SU-DHL-6 (cell line): ENCODE measurements at regions not wholly inside any gene's neighbourhood (a gene's known extent, or its start where the extent isn't known, plus 50 kb on each side); places are given as distances from the start of the nearest gene placed in this dataset.

Experiments
- H2AFZ ChIP-seq: fragments of 200-600 bp; sonication (generic); 2 replicates; pipeline ENCODE4 v1.6.1; 2014; ENCODE audit warnings: low read depth, mild to moderate bottlenecking, moderate library complexity, mixed read lengths, antibody characterized with exemption, low read length; ENCODE audit not compliant: severe bottlenecking
- H3F3A ChIP-seq: fragments of 200-600 bp; shearing (Covaris generic); 2 replicates; pipeline ENCODE4 v1.6.0; 2016; ENCODE audit warnings: antibody characterized with exemption, mild to moderate bottlenecking; ENCODE audit not compliant: insufficient read depth
- H3K27ac ChIP-seq: fragments of 200-600 bp; sonication (generic); 2 replicates; pipeline ENCODE4 v1.5.1; 2016; ENCODE audit warnings: low read depth, mild to moderate bottlenecking, low read length, moderate library complexity, mixed read lengths
- H3K27me3 ChIP-seq: fragments of 200-600 bp; sonication (generic), shearing (Covaris generic); 2 replicates; pipeline ENCODE4 v1.6.0; 2014; ENCODE audit warnings: mild to moderate bottlenecking, low read length
- H3K36me3 ChIP-seq: fragments of 200-600 bp; sonication (generic); 2 replicates; pipeline ENCODE4 v1.6.1; 2014; ENCODE audit warnings: mild to moderate bottlenecking, low read length, mixed read lengths
- H3K4me2 ChIP-seq: fragments of 300-600, 200-600 bp; shearing (Covaris generic), sonication (generic); 2 replicates; pipeline ENCODE4 v1.6.0; 2014; ENCODE audit warnings: low read length, low read depth, mild to moderate bottlenecking; ENCODE audit not compliant: poor library complexity, severe bottlenecking
- H3K4me3 ChIP-seq: fragments of 200-600 bp; sonication (generic); 2 replicates; pipeline ENCODE4 v1.5.1; 2014; ENCODE audit warnings: antibody characterized with exemption, low read length, mild to moderate bottlenecking, mixed read lengths; ENCODE audit not compliant: insufficient read depth, poor library complexity, severe bottlenecking
- H3K79me2 ChIP-seq: fragments of 200-600 bp; sonication (generic); 2 replicates; pipeline ENCODE4 v1.6.1; 2014; ENCODE audit warnings: mild to moderate bottlenecking, low read length, moderate library complexity; ENCODE audit not compliant: insufficient read depth
- H3K9ac ChIP-seq: fragments of 200-600 bp; sonication (generic); 2 replicates; pipeline ENCODE4 v1.7.0; 2014; ENCODE audit warnings: mild to moderate bottlenecking, low read length
- H3K9me2 ChIP-seq: fragments of 200-600 bp; sonication (generic); replicated peaks from 2 replicates; pipeline ENCODE4 v1.6.1; 2014; ENCODE audit warnings: low read length; ENCODE audit not compliant: insufficient read depth
- H3K9me3 ChIP-seq: fragments of 200-600 bp; sonication (generic); 2 replicates; pipeline ENCODE4 v1.6.1; 2014; ENCODE audit warnings: low read length, mixed read lengths; ENCODE audit not compliant: insufficient read depth
- H4K20me1 ChIP-seq: fragments of 200-600 bp; sonication (generic); 2 replicates; pipeline ENCODE4 v1.6.1; 2014; ENCODE audit warnings: low read depth, mild to moderate bottlenecking, antibody characterized with exemption, low read length, moderate library complexity, mixed read lengths
- EZH2phosphoT487 ChIP-seq: fragments of 200-600 bp; sonication (generic), shearing (Covaris generic); conservative IDR thresholded peaks from 2 replicates; pipeline ENCODE4 v1.6.1; 2018; ENCODE audit warnings: mild to moderate bottlenecking, antibody characterized with exemption, low read length, moderate library complexity, mixed read lengths
- TF ChIP-seq, protein P1 (sequence below): fragments of 200-600 bp; sonication (generic); IDR thresholded peaks from one replicate; pipeline ENCODE4 v1.5.1; 2017; ENCODE audit warnings: antibody characterized with exemption, mild to moderate bottlenecking, low read length, moderate library complexity; ENCODE audit not compliant: insufficient read depth, poor library complexity, severe bottlenecking

DNA sequence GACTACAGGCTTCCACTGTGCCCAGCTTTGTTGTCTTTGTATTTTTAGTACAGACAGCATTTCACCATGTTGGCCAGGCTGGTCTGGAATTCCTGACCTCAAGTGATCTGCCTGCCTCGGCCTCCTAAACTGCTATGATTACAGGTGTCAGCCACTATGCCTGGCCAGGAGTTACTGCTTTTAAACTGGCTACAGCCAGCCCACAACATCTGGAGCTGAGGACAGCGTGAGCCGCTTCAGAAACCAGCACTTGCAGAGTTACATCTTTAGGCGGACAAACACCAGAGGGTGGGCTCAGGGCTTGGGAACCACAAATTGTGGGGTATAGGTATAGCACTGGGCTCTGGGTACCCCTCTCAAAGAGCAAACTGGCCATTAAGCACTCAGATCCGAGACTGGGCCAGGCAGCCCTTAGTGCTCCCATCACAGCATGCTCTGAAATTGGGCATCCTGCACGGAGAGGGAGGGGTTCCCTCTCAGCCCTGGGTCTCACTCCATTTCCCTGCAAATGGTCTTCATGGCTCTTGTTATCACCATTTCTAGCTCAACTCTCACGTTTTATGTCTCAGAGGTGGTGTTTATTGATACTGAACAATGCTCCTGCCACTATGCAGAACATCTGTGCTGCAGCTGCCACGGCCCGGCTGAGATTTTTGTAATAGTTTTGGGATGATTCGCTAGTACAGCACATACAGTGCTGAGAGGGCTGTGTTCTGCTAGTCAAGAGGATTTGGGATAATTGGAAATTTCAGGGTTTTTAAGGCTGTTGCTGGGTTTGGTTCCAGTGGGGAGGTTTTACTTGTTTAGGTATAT lies 146.4 kb upstream of the LYZL2 start:
- no peaks in the 10 kb centered on the region for H3K79me2 ChIP-seq
- no peaks in the 10 kb centered on the region for H3K36me3 ChIP-seq
- TF ChIP-seq EZH2phosphoT487 = no peak
- TF ChIP-seq, protein P1, sequence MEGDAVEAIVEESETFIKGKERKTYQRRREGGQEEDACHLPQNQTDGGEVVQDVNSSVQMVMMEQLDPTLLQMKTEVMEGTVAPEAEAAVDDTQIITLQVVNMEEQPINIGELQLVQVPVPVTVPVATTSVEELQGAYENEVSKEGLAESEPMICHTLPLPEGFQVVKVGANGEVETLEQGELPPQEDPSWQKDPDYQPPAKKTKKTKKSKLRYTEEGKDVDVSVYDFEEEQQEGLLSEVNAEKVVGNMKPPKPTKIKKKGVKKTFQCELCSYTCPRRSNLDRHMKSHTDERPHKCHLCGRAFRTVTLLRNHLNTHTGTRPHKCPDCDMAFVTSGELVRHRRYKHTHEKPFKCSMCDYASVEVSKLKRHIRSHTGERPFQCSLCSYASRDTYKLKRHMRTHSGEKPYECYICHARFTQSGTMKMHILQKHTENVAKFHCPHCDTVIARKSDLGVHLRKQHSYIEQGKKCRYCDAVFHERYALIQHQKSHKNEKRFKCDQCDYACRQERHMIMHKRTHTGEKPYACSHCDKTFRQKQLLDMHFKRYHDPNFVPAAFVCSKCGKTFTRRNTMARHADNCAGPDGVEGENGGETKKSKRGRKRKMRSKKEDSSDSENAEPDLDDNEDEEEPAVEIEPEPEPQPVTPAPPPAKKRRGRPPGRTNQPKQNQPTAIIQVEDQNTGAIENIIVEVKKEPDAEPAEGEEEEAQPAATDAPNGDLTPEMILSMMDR = no peak
- H4K20me1 ChIP-seq = no peaks in the 10 kb centered on the region
- H3K9me3 ChIP-seq = peaks cover 2% of the 10 kb centered on the region; the same call in 1 of the 2 replicates
- no peaks in the 10 kb centered on the region for H3K9me2 ChIP-seq
- no peak overlapping the region for H3K4me3 ChIP-seq
- no peak overlapping the region for H2AFZ ChIP-seq
- no peak overlapping the region for H3K9ac ChIP-seq
- no peak overlapping the region for H3K27ac ChIP-seq
- no peaks in the 10 kb centered on the region for H3K27me3 ChIP-seq
- H3K4me2 ChIP-seq = no peak overlapping the region
- H3F3A ChIP-seq = no peaks in the 10 kb centered on the region

DNA sequence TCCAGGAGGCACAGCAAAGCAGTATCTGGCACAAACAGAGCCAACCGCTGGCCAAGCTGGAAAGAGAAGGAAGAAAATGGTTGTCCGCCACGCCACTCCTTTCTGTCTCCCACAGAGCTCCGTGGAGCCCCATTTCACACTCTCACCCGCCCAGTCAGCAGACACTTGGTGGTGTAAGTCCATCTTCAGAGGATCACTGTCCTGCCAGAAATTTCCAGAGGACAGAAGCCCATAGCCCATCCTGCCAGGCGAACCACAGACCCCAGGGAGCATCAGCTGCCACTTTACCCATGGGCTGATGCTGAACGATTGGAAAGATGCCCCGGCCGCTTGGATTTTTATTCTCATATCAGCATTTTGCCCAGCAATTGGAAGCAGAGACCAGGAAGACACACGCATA lies 144.7 kb upstream of the LYZL2 start:
- Histone ChIP-seq H3K27ac (no peak overlapping the region), H3K4me2 (no peak overlapping the region), H3K9me2 (no peaks in the 10 kb centered on the region), H3K79me2 (no peaks in the 10 kb centered on the region), H3K9ac (no peak overlapping the region), H3K9me3 (peaks cover 15% of the 10 kb centered on the region; the same call in 1 of the 2 replicates), H2AFZ (no peak overlapping the region), H3K27me3 (no peaks in the 10 kb centered on the region; the same call in 1 of the 2 replicates), H3F3A (no peaks in the 10 kb centered on the region), H3K36me3 (no peaks in the 10 kb centered on the region), H3K4me3 (no peak overlapping the region), H4K20me1 (no peaks in the 10 kb centered on the region)
- no peak for TF ChIP-seq EZH2phosphoT487
- TF ChIP-seq, protein P1 = no peak

DNA sequence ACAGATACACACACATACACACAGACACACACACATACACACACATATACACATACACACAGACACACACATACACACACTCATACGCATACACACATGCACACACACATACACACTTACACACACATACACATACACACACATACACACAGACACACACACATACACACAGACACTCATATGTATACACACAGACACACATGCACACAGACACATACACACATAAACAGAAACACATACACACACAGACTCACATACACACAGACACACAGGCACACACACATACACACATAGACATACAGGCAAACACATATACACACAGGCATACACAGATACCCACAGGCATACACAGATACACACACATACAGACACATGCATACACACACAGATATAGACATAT lies 143.9 kb upstream of the LYZL2 start:
- no peaks in the 10 kb centered on the region for H3F3A ChIP-seq
- TF ChIP-seq EZH2phosphoT487 = no peak
- TF ChIP-seq, protein P1 = no peak
- H3K36me3 ChIP-seq = no peaks in the 10 kb centered on the region
- no peaks in the 10 kb centered on the region for H4K20me1 ChIP-seq
- H3K27me3 ChIP-seq = no peaks in the 10 kb centered on the region; the same call in 1 of the 2 replicates
- no peak overlapping the region for H3K4me3 ChIP-seq
- no peak overlapping the region for H3K4me2 ChIP-seq
- H3K9me2 ChIP-seq = no peaks in the 10 kb centered on the region
- H3K79me2 ChIP-seq = no peaks in the 10 kb centered on the region
- no peak overlapping the region for H2AFZ ChIP-seq
- H3K27ac ChIP-seq = no peak overlapping the region
- H3K9me3 ChIP-seq = peaks cover 15% of the 10 kb centered on the region; the same call in 1 of the 2 replicates
- no peak overlapping the region for H3K9ac ChIP-seq
